Endothelial cell of umbilical vein (primary cell): ENCODE measurements at regions not wholly inside any gene's neighbourhood (a gene's known extent, or its start where the extent isn't known, plus 50 kb on each side); places are given as distances from the start of the nearest gene placed in this dataset.

Experiments
- BruUV-seq: library from RNA; stranded (reverse); fragments of 400-500 nt; replicated peaks from 2 replicates; lab custom pipeline; 2021; lab: Mats Ljungman, UMichigan
- CTCF ChIA-PET: fragments of 300-600, 350-600 bp; sonication (Branson Sonifier 250); formaldehyde crosslinking; loops from one replicate; lab custom pipeline; 2021; ENCODE audit warnings: antibody characterized with exemption, inconsistent platforms; lab: Charles Lee
- POLR2A ChIA-PET: fragments of 300-600, 350-600 bp; sonication (Branson Sonifier 250); formaldehyde crosslinking; loops from one replicate; lab custom pipeline; 2021; ENCODE audit warnings: antibody characterized with exemption, inconsistent platforms; lab: Charles Lee
- DNase-seq: peaks from one replicate; pipeline ENCODE4 v3.0.0-alpha.2; 2011; ENCODE audit warnings: low read depth, low spot score
- FAIRE-seq: peaks from 2 replicates; lab custom pipeline; 2011; peaks lifted over from hg19 to GRCh38; lab: Jason Lieb, UNC
- H2AFZ ChIP-seq: 2 replicates; pipeline ENCODE4 v1.6.0; 2012; ENCODE audit warnings: low read depth, low read length, control low read depth, inconsistent platforms
- H3K27ac ChIP-seq: 2 replicates; pipeline ENCODE4 v1.5.1; 2011; ENCODE audit warnings: low read depth, mild to moderate bottlenecking, control low read depth, low read length, moderate library complexity; ENCODE audit not compliant: insufficient read depth
- H3K27me3 ChIP-seq, 2 experiments: 2 replicates each; pipeline versions ENCODE4 v1.6.0 to v1.6.1; 2011; ENCODE audit warnings: low read length in 2 of 2, mixed read lengths in 1 of 2; ENCODE audit not compliant: control insufficient read depth in 2 of 2, insufficient read depth in 2 of 2
- H3K36me3 ChIP-seq, 2 experiments: 2 replicates in 1 of 2; 3 replicates in 1 of 2; pipeline ENCODE4 v1.5.1; 2011; ENCODE audit warnings: low read length in 2 of 2, mild to moderate bottlenecking in 1 of 2, moderate library complexity in 1 of 2; ENCODE audit not compliant: control insufficient read depth in 2 of 2, insufficient read depth in 2 of 2; ENCODE audit errors: extremely low read depth in 1 of 2
- H3K4me1 ChIP-seq: 3 replicates; pipeline ENCODE4 v1.5.1; 2011; ENCODE audit warnings: mild to moderate bottlenecking, low read length; ENCODE audit not compliant: control insufficient read depth, insufficient read depth; ENCODE audit errors: extremely low read depth
- H3K4me2 ChIP-seq: 2 replicates; pipeline ENCODE4 v1.6.1; 2011; ENCODE audit warnings: low read length, control low read depth, mixed read lengths; ENCODE audit not compliant: insufficient read depth
- H3K4me3 ChIP-seq, 3 experiments: fragments of 200-600 bp in 1 of 3; sonication (generic), shearing (Covaris generic) in 1 of 3; replicated peaks in 1 of 3; 2 replicates each; pipeline ENCODE4 v1.5.1; 2011 to 2016; ENCODE audit warnings: control low read depth in 3 of 3, low read length in 3 of 3, mild to moderate bottlenecking in 2 of 3, inconsistent platforms in 1 of 3, low read depth in 1 of 3, moderate library complexity in 1 of 3; ENCODE audit not compliant: insufficient read depth in 1 of 3
- H3K79me2 ChIP-seq: 2 replicates; pipeline ENCODE4 v1.6.0; 2012; ENCODE audit warnings: low read length, inconsistent platforms; ENCODE audit not compliant: control insufficient read depth, insufficient read depth
- H3K9ac ChIP-seq: replicated peaks from 2 replicates; pipeline ENCODE3; 2011; ENCODE audit warnings: low read length, control low read depth; ENCODE audit not compliant: insufficient read depth; ENCODE audit errors: extremely low read depth
- H3K9me1 ChIP-seq: replicated peaks from 3 replicates; pipeline ENCODE4 v1.6.0; 2011; ENCODE audit warnings: mild to moderate bottlenecking, low read length; ENCODE audit not compliant: control insufficient read depth, insufficient read depth; ENCODE audit errors: extremely low read depth
- H3K9me3 ChIP-seq: replicated peaks from 2 replicates; pipeline ENCODE4 v1.5.1; 2012; ENCODE audit warnings: low read length, inconsistent platforms; ENCODE audit not compliant: control insufficient read depth, insufficient read depth
- H4K20me1 ChIP-seq: replicated peaks from 2 replicates; pipeline ENCODE3; 2011; ENCODE audit warnings: mild to moderate bottlenecking, low read length; ENCODE audit not compliant: control insufficient read depth, insufficient read depth; ENCODE audit errors: extremely low read depth
- EZH2 ChIP-seq: IDR thresholded peaks from 2 replicates; pipeline ENCODE4 v1.6.1; 2012; ENCODE audit warnings: borderline replicate concordance, low read depth, mild to moderate bottlenecking, moderate library complexity, low read length, inconsistent platforms; ENCODE audit not compliant: severe bottlenecking
- FOS ChIP-seq: IDR thresholded peaks from 2 replicates; pipeline ENCODE4 v1.6.1; 2011; ENCODE audit warnings: mild to moderate bottlenecking, low read length, moderate library complexity, borderline replicate concordance; ENCODE audit not compliant: insufficient read depth
- GATA2 ChIP-seq: IDR thresholded peaks from 2 replicates; pipeline ENCODE4 v1.7.0; 2011; ENCODE audit warnings: low read depth, mild to moderate bottlenecking, moderate library complexity, mixed read lengths, low read length; ENCODE audit not compliant: insufficient read length, insufficient read depth
- JUN ChIP-seq: IDR thresholded peaks from 2 replicates; pipeline ENCODE4 v1.6.1; 2011; ENCODE audit warnings: borderline replicate concordance, low read depth; ENCODE audit not compliant: insufficient read length, insufficient read depth
- MYC ChIP-seq: IDR thresholded peaks from one replicate; pipeline ENCODE4 v1.6.1; 2011; ENCODE audit warnings: mild to moderate bottlenecking, low read depth, low read length
- POLR2A ChIP-seq: IDR thresholded peaks from 2 replicates; pipeline ENCODE4 v1.6.1; 2012; ENCODE audit warnings: low read depth, mild to moderate bottlenecking, control low read depth, low read length
- POLR2AphosphoS5 ChIP-seq: IDR thresholded peaks from 2 replicates; pipeline ENCODE4 v1.6.1; 2012; ENCODE audit warnings: low read depth, mild to moderate bottlenecking, control low read depth, low read length, moderate library complexity; ENCODE audit not compliant: insufficient read depth
- dilution Hi-C: fragments of 300-500 bp; cut with MboI; formaldehyde crosslinking; loops from one replicate; pipeline ENCODE4 v1.15.0; 2019; ENCODE audit warnings: low sequenced_read_pairs; ENCODE audit not compliant: extremely low pct_ligation_motif_present
- intact Hi-C: fragments of 100-400 bp; cut with micrococcal nuclease; formaldehyde crosslinking; loops from one replicate; pipeline ENCODE4 v1.10.0; 2022
- TF ChIP-seq, protein P1 (sequence below), 2 donors: IDR thresholded peaks; 1 replicate in 1 of 2; 2 replicates in 1 of 2; pipeline ENCODE4 v1.5.1; 2011; ENCODE audit warnings: low read length in 2 of 2, mild to moderate bottlenecking in 2 of 2, moderate library complexity in 2 of 2, control low read depth in 1 of 2, inconsistent platforms in 1 of 2, low read depth in 1 of 2; ENCODE audit not compliant: insufficient read depth in 1 of 2; ENCODE audit errors: extremely low read depth in 1 of 2
- TF ChIP-seq, protein P2 (sequence below): IDR thresholded peaks from 2 replicates; pipeline ENCODE4 v1.6.1; 2011; ENCODE audit not compliant: insufficient read depth, insufficient read length

DNA sequence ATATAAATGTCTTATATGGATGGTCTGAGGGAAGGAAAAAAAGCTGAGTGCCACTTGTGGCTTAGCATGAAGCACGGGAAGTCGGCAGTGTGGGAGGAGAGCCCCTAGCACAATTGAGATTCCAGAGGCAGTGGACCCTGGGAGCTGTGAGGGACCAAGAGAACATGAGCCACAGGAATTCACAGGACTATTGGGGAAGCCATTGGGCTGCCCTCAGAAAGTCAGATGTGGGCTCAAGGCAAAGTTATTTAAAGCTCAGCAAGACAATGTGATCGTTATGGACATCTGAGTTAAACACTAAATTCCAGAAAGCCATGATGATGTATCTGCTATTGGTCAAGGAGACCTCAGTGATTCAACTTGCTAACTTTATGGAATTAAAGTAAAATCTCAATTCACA lies 380.8 kb upstream of the IL12A start:
- Histone ChIP-seq H3K9me1 (no peaks in the 10 kb centered on the region), H3K4me1 (no peaks in the 10 kb centered on the region), H3K4me3 (no peak overlapping the region), H2AFZ (no peak overlapping the region), H4K20me1 (no peaks in the 10 kb centered on the region), H3K36me3 (no peaks in the 10 kb centered on the region), H3K27me3 (peaks cover 15 to 25% of the 10 kb centered on the region in 2 experiments), H3K27ac (no peak overlapping the region), H3K4me2 (no peak overlapping the region), H3K79me2 (no peaks in the 10 kb centered on the region), H3K9ac (no peak overlapping the region), H3K9me3 (no peaks in the 10 kb centered on the region)
- TF ChIP-seq POLR2AphosphoS5 (no peak), FOS (no peak), GATA2 (no peak), EZH2 (no peak), JUN (no peak), POLR2A (no peak), MYC (no peak)
- TF ChIP-seq, protein P1, sequence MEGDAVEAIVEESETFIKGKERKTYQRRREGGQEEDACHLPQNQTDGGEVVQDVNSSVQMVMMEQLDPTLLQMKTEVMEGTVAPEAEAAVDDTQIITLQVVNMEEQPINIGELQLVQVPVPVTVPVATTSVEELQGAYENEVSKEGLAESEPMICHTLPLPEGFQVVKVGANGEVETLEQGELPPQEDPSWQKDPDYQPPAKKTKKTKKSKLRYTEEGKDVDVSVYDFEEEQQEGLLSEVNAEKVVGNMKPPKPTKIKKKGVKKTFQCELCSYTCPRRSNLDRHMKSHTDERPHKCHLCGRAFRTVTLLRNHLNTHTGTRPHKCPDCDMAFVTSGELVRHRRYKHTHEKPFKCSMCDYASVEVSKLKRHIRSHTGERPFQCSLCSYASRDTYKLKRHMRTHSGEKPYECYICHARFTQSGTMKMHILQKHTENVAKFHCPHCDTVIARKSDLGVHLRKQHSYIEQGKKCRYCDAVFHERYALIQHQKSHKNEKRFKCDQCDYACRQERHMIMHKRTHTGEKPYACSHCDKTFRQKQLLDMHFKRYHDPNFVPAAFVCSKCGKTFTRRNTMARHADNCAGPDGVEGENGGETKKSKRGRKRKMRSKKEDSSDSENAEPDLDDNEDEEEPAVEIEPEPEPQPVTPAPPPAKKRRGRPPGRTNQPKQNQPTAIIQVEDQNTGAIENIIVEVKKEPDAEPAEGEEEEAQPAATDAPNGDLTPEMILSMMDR (IDR thresholded peaks at IDR 0.05; ENCODE audit: extremely low read depth in 1 of 2, insufficient read depth in 1 of 2, low read depth in 1 of 2, low read length in 2 of 2): no peak
- TF ChIP-seq, protein P2, sequence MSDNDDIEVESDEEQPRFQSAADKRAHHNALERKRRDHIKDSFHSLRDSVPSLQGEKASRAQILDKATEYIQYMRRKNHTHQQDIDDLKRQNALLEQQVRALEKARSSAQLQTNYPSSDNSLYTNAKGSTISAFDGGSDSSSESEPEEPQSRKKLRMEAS: no peak
- DNase-seq (no peak), FAIRE-seq (no peak)
- ChIA-PET POLR2A (no interaction called here), CTCF (no interaction called here)
- intact Hi-C loops: no loop called here
- dilution Hi-C loops: no loop called here
- no TSS peak for BruUV-seq
